HUES64 (cell line): ENCODE measurements at regions not wholly inside any gene's neighbourhood (a gene's known extent, or its start where the extent isn't known, plus 50 kb on each side); places are given as distances from the start of the nearest gene placed in this dataset.

Experiments
- H3K27ac ChIP-seq: 2 replicates; pipeline ENCODE4 v1.7.0; 2013; ENCODE audit warnings: low read depth, low read length, inconsistent platforms
- H3K27me3 ChIP-seq: 2 replicates; pipeline ENCODE4 v1.6.1; 2013; ENCODE audit warnings: mild to moderate bottlenecking, low read length; ENCODE audit not compliant: insufficient read depth
- H3K36me3 ChIP-seq: 2 replicates; pipeline ENCODE4 v1.6.1; 2013; ENCODE audit warnings: mild to moderate bottlenecking, low read length; ENCODE audit not compliant: insufficient read depth
- H3K4me1 ChIP-seq: 2 replicates; pipeline ENCODE4 v1.6.1; 2013; ENCODE audit warnings: mild to moderate bottlenecking, low read length, moderate library complexity; ENCODE audit not compliant: insufficient read depth
- H3K4me3 ChIP-seq: 2 replicates; pipeline ENCODE4 v1.5.1; 2013; ENCODE audit warnings: mild to moderate bottlenecking, low read length, moderate library complexity
- H3K9ac ChIP-seq: 2 replicates; pipeline ENCODE4 v1.6.1; 2013; ENCODE audit warnings: mild to moderate bottlenecking, low read depth, low read length
- H3K9me3 ChIP-seq: 2 replicates; pipeline ENCODE4 v1.6.1; 2013; ENCODE audit warnings: low read depth, low read length; ENCODE audit not compliant: insufficient read depth
- WGBS: fragments of 150-250, 120-280 bp; methylation state at CpG from one replicate; pipeline ENCODE4 v1.1.7; 2013; ENCODE audit warnings: missing lambda C conversion rate; 5-methylcytosine and 5-hydroxymethylcytosine counted together

GRCh38 chr5:74374656-74375055, 265.9 kb downstream of the ENC1 start:
- no peak overlapping the region for H3K9ac ChIP-seq
- WGBS: 95% methylated on average over 4 of the region's 4 CpGs
- no peaks in the 10 kb centered on the region for H3K27me3 ChIP-seq

GRCh38 chr5:74373076-74373475, 267.5 kb downstream of the ENC1 start:
- Histone ChIP-seq H3K9ac (no peak overlapping the region), H3K4me3 (no peak overlapping the region), H3K9me3 (no peaks in the 10 kb centered on the region), H3K27ac (no peak overlapping the region), H3K36me3 (no peaks in the 10 kb centered on the region), H3K27me3 (no peaks in the 10 kb centered on the region), H3K4me1 (no peaks in the 10 kb centered on the region)
- 77% methylated on average over 1 of the region's 1 CpG for WGBS

More at GRCh38 chr5:74374656-74375055, 265.9 kb downstream of the ENC1 start:
- no peaks in the 10 kb centered on the region for H3K36me3 ChIP-seq
- no peak overlapping the region for H3K4me3 ChIP-seq
- H3K27ac ChIP-seq: no peak overlapping the region
- no peaks in the 10 kb centered on the region for H3K9me3 ChIP-seq
- H3K4me1 ChIP-seq: no peaks in the 10 kb centered on the region

- Histone ChIP-seq H3K9ac (no peak overlapping the region), H3K4me1 (no peaks in the 10 kb centered on the region), H3K27me3 (no peaks in the 10 kb centered on the region), H3K27ac (no peak overlapping the region), H3K36me3 (no peaks in the 10 kb centered on the region), H3K9me3 (no peaks in the 10 kb centered on the region), H3K4me3 (no peak overlapping the region)
- WGBS: 81% methylated on average over 4 of the region's 5 CpGs
These were observed 267.9 kb downstream of the ENC1 start for GRCh38 chr5:74372502-74373064.

- no peaks in the 10 kb centered on the region for H3K4me1 ChIP-seq
- no peaks in the 10 kb centered on the region for H3K36me3 ChIP-seq
- 78% methylated on average over 3 of the region's 3 CpGs for WGBS
- H3K9ac ChIP-seq: no peak overlapping the region
- no peaks in the 10 kb centered on the region for H3K27me3 ChIP-seq
- H3K27ac ChIP-seq: no peak overlapping the region
- no peak overlapping the region for H3K4me3 ChIP-seq
- H3K9me3 ChIP-seq: no peaks in the 10 kb centered on the region
These were observed 268.5 kb downstream of the ENC1 start for GRCh38 chr5:74372051-74372450.

GRCh38 chr5:74371621-74372020, 268.9 kb downstream of the ENC1 start:
- H3K4me1 ChIP-seq: no peaks in the 10 kb centered on the region
- no peaks in the 10 kb centered on the region for H3K27me3 ChIP-seq
- no peaks in the 10 kb centered on the region for H3K36me3 ChIP-seq
- H3K9ac ChIP-seq: no peak overlapping the region
- no peak overlapping the region for H3K27ac ChIP-seq
- H3K4me3 ChIP-seq: no peak overlapping the region
- WGBS: 97% methylated on average over 5 of the region's 5 CpGs
- no peaks in the 10 kb centered on the region for H3K9me3 ChIP-seq

- no peak overlapping the region for H3K9ac ChIP-seq
- H3K9me3 ChIP-seq: no peaks in the 10 kb centered on the region
- H3K4me3 ChIP-seq: no peak overlapping the region
- no peak overlapping the region for H3K27ac ChIP-seq
- no peaks in the 10 kb centered on the region for H3K36me3 ChIP-seq
- H3K4me1 ChIP-seq: no peaks in the 10 kb centered on the region
- no peaks in the 10 kb centered on the region for H3K27me3 ChIP-seq
- WGBS: 90% methylated on average over 7 of the region's 7 CpGs
These were observed 270.4 kb downstream of the ENC1 start for GRCh38 chr5:74370168-74370567.

- H3K9me3 ChIP-seq: no peaks in the 10 kb centered on the region
- H3K4me1 ChIP-seq: no peaks in the 10 kb centered on the region
- no peak overlapping the region for H3K4me3 ChIP-seq
- H3K9ac ChIP-seq: no peak overlapping the region
- 97% methylated on average over 3 of the region's 6 CpGs for WGBS
- no peaks in the 10 kb centered on the region for H3K27me3 ChIP-seq
- H3K27ac ChIP-seq: no peak overlapping the region
- no peaks in the 10 kb centered on the region for H3K36me3 ChIP-seq
These were observed 271.4 kb downstream of the ENC1 start for GRCh38 chr5:74369173-74369572.

GRCh38 chr5:74367934-74368333, 272.6 kb downstream of the ENC1 start:
- Histone ChIP-seq H3K36me3 (no peaks in the 10 kb centered on the region), H3K4me1 (no peaks in the 10 kb centered on the region), H3K9ac (no peak overlapping the region), H3K27me3 (no peaks in the 10 kb centered on the region), H3K9me3 (no peaks in the 10 kb centered on the region), H3K4me3 (no peak overlapping the region), H3K27ac (no peak overlapping the region)
- WGBS: 92% methylated on average over 4 of the region's 4 CpGs

- no peaks in the 10 kb centered on the region for H3K27me3 ChIP-seq
- H3K9me3 ChIP-seq: no peaks in the 10 kb centered on the region
- no peaks in the 10 kb centered on the region for H3K4me1 ChIP-seq
- H3K36me3 ChIP-seq: no peaks in the 10 kb centered on the region
- no peak overlapping the region for H3K4me3 ChIP-seq
- no peak overlapping the region for H3K27ac ChIP-seq
- WGBS: 69% methylated on average over 4 of the region's 4 CpGs
- H3K9ac ChIP-seq: no peak overlapping the region
These were observed 273.2 kb downstream of the ENC1 start for GRCh38 chr5:74367241-74367733.

GRCh38 chr5:74365723-74366122, 274.8 kb downstream of the ENC1 start:
- WGBS: 94% methylated on average over 1 of the region's 1 CpG
- no peaks in the 10 kb centered on the region for H3K36me3 ChIP-seq
- no peak overlapping the region for H3K9ac ChIP-seq

GRCh38 chr5:74364507-74364906, 276.0 kb downstream of the ENC1 start:
- H3K4me3 ChIP-seq: no peak overlapping the region
- H3K36me3 ChIP-seq: no peaks in the 10 kb centered on the region
- no peaks in the 10 kb centered on the region for H3K27me3 ChIP-seq
- H3K27ac ChIP-seq: no peak overlapping the region
- H3K9me3 ChIP-seq: no peaks in the 10 kb centered on the region
- WGBS: 96% methylated on average over 4 of the region's 4 CpGs
- no peaks in the 10 kb centered on the region for H3K4me1 ChIP-seq
- no peak overlapping the region for H3K9ac ChIP-seq

More at GRCh38 chr5:74365723-74366122, 274.8 kb downstream of the ENC1 start:
- no peaks in the 10 kb centered on the region for H3K27me3 ChIP-seq
- no peak overlapping the region for H3K4me3 ChIP-seq
- no peaks in the 10 kb centered on the region for H3K4me1 ChIP-seq
- H3K27ac ChIP-seq: no peak overlapping the region
- no peaks in the 10 kb centered on the region for H3K9me3 ChIP-seq
